ENCODE measurements at regions not wholly inside any gene's neighbourhood (a gene's known extent, or its start where the extent isn't known, plus 50 kb on each side); places are given as distances from the start of the nearest gene placed in this dataset.
"Not testable (repeated sequence)": the region's sequence is repeated elsewhere in the genome, so short reads cannot be mapped to it uniquely, and the experiment has no call there.

GRCh38 chr12:9304540-9304939 is 96.3 kb upstream of the PZP start:
- not testable (repeated sequence) for DNase-seq

GRCh38 chr12:9295872-9296271 is 87.7 kb upstream of the PZP start:
- not testable (repeated sequence) for DNase-seq

DNA sequence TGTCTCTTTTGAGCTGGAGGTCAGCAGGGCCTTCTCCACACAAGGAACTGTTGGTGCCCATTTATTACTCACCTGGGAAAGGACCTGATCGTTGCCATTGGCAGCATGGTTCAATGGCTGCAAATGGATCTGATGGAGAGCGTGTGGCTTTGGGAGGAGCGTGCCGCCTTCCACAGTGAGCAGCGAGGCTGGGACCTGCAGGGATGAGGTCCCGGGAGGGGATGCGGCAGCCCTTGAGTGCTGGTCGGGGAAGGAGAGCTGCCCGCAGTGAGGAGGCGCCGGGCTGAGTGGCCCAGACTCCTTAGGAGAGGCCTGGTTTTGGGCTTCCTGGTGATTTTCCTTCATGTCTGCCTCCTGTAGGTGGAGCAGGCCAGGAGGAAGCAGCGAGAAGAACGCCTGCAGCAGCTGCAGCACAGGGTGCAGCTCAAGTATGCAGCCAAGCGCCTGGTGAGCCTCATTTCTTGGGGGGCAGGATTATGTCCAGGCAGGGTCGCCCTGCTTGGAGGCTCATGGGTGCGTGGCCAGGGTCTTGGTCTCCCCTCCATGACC is 86.0 kb upstream of the PZP start:
- not testable (repeated sequence) for DNase-seq

GRCh38 chr12:9293391-9293790 is 85.2 kb upstream of the PZP start:
- not testable (repeated sequence) for DNase-seq

DNA sequence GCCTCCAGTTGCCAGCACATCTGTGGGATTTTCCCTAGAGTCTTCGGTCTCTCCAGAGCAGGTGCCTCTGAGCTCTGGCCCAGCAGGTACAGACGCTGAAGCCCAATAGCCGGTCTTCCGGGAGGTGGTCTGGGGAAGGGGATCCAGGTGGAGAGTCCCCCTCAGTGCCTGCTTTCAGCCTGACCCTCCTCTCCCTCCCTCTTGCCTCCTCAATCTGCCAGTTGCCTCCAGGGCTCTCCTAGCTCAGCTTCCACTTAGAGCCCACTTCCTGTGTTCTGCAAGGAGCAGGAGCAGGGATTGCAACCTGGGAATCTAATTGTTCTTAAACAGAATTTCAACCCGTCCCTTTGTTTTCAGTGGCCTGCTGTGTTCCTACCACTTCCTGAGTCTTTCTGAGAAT is 81.8 kb upstream of the PZP start:
- not testable (repeated sequence) for DNase-seq

GRCh38 chr12:9284724-9285123 is 76.5 kb upstream of the PZP start:
- not testable (repeated sequence) for DNase-seq

DNA sequence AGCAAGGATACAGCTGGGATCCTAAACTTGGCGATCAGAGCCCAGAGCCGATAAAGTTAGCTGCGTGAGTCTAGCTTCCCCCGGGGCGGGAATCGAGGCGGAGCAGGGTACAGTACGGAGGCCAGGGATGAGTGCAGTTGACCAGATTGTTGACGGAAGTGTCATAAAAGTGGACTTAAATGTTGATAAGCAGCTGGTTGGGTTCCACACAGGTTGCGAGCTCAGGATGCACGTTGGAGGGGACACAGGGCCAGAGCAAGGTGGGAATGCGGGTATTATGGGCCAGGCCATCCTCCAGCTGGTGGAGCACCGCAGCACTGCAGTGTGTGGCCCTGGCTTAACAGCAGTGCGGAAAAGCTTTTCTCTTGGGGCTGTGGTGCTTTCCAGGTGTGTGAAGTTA is 76.0 kb upstream of the PZP start:
- not testable (repeated sequence) for DNase-seq

DNA sequence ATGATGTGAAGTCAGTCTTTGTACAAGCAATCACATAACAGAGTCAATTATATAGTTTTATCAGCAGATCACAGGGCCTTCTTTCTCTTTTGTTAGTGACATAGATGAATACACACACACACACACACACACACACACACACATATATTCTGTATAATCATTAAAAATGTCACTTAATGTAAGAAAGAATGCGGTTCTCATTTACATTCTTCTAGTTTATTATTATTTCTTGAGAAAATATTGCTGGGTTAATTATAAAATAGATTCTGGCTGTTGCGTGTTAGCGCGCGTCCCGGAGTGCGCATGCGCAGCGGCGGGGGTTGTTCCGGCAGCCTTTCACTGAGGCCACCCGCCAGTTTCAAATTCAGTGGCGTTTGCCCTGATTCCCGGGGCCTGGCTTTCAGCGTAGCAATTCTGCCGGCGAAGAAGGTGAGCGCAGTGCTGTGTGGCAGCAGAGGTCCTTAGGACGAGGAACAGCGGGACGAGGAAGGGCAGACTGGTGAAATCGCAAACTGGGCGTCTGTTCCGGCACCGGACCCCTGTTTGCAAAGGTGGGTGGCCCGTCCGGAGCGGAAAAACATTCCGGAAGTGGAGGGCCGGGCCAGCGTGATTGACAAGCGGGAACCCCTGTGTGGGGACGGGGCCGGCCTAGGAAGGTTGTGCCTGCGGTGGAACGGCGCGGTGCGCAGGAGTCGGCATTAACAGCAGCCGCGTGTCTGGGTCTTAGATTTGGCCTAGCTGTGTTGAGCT is 75.3 kb upstream of the PZP start:
- DNase-seq = peak; percentile 37

GRCh38 chr12:9276990-9277389 is 68.8 kb upstream of the PZP start:
- no peak for DNase-seq

DNA sequence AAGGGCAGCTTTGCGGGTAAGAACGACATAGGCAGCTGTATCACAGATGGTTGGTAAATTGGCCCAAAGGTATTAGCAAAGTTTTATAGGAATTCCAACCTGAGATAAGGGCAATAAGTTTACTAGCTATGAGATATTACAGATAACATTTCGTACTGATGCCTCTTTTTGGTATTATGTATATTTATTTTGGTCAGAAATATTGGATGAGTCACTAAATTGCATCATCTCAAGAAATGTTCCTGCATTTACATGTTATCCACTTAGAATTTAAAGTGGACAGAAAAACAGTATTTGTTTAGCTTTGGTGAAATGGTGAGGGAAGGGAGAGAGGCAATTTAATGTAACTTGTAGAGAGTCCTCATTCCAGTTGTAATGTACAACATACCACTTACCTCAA is 65.1 kb upstream of the PZP start:
- DNase-seq = no peak

DNA sequence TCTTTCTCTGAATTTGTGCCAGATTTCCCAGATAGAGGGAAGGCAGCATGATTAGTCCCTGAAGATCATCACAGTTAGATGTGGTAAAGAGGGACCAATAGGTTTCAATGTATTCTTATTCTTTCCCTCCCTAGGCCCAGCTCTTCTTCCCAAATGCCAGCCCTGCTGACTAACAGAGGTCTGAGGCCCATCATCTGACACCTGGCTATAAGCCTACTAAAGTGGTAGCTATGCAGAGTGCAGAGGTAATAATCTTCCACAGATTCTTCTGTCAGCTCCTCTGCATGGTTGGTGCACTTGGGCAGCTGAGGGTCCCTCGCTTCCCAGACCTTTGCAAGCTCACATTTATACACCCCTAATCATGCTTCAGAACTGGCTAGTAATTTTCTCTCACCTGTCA is 63.7 kb upstream of the PZP start:
- no peak for DNase-seq

- no peak for DNase-seq
These were observed 56.4 kb upstream of the PZP start for GRCh38 chr12:9264546-9264945.

GRCh38 chr12:9260931-9261330 is 52.7 kb upstream of the PZP start:
- no peak for DNase-seq

GRCh38 chr12:9258676-9259075 is 50.5 kb upstream of the PZP start:
- no peak for DNase-seq
